GM12878 (cell line): ENCODE measurements at regions not wholly inside any gene's neighbourhood (a gene's known extent, or its start where the extent isn't known, plus 50 kb on each side); places are given as distances from the start of the nearest gene placed in this dataset.

Source experiments
- ATAC-seq: fragments of 200-7000 bp; cut with Tn5 transposase; 3 replicates; pipeline ENCODE4 v1.9.1; 2020; ENCODE audit warnings: mild to moderate bottlenecking, moderate library complexity
- BruUV-seq: library from RNA; stranded (reverse); fragments of 400-500 nt; replicated peaks from 2 replicates; lab custom pipeline; 2021; lab: Mats Ljungman, UMichigan
- CTCF ChIA-PET: fragments of 300-600 bp; sonication (Branson Sonifier 250); formaldehyde crosslinking; extraction: SDS; loops from one replicate; lab custom pipeline; 2021; ENCODE audit warnings: inconsistent platforms; lab: Yijun Ruan, JAX
- POLR2A ChIA-PET: fragments of 350-600 bp; formaldehyde crosslinking; extraction: SDS; loops from one replicate; lab custom pipeline; 2021; ENCODE audit warnings: inconsistent platforms; lab: Charles Lee
- RAD21 ChIA-PET: fragments of 300-600 bp; sonication (Branson Sonifier 250); formaldehyde crosslinking; loops from one replicate; lab custom pipeline; 2023; ENCODE audit warnings: antibody characterized with exemption; ENCODE audit not compliant: unreplicated experiment; lab: Charles Lee
- SMC1A ChIA-PET: fragments of 300-600 bp; sonication (Branson Sonifier 250); formaldehyde crosslinking; loops from one replicate; lab custom pipeline; 2023; ENCODE audit not compliant: unreplicated experiment, uncharacterized antibody; lab: Charles Lee
- DNase-seq: peaks from one replicate; pipeline ENCODE4 v3.0.0-alpha.2; 2011; ENCODE audit warnings: low read depth, low spot score
- FAIRE-seq: peaks from 3 replicates; lab custom pipeline; 2011; peaks lifted over from hg19 to GRCh38; lab: Jason Lieb, UNC
- H2AFZ ChIP-seq: 2 replicates; pipeline ENCODE4 v1.6.0; 2011; ENCODE audit warnings: low read depth, low read length, control low read depth; ENCODE audit not compliant: control insufficient read depth
- H3K27ac ChIP-seq: 2 replicates; pipeline ENCODE4 v1.5.1; 2011; ENCODE audit warnings: control low read depth; ENCODE audit not compliant: control insufficient read depth, insufficient read depth
- H3K27me3 ChIP-seq, 2 experiments: replicated peaks in 1 of 2; 2 replicates each; pipeline versions ENCODE4 v1.6.0 to v1.6.1; 2011; ENCODE audit warnings: low read length in 1 of 2; ENCODE audit not compliant: control insufficient read depth in 2 of 2, insufficient read depth in 2 of 2
- H3K36me3 ChIP-seq, 2 experiments: 2 replicates each; pipeline ENCODE4 v1.5.1; 2011; ENCODE audit warnings: low read length in 1 of 2; ENCODE audit not compliant: control insufficient read depth in 2 of 2, insufficient read depth in 2 of 2
- H3K4me1 ChIP-seq: 2 replicates; pipeline ENCODE4 v1.6.1; 2011; ENCODE audit warnings: mild to moderate bottlenecking, low read length, moderate library complexity, mixed read lengths; ENCODE audit not compliant: control insufficient read depth, insufficient read depth
- H3K4me2 ChIP-seq: 2 replicates; pipeline ENCODE4 v1.6.0; 2011; ENCODE audit warnings: control low read depth; ENCODE audit not compliant: control insufficient read depth, insufficient read depth
- H3K4me3 ChIP-seq: fragments of 200-600 bp; sonication (generic); 2 replicates; pipeline ENCODE4 v1.5.1; 2016
- H3K79me2 ChIP-seq: 2 replicates; pipeline ENCODE4 v1.6.0; 2011; ENCODE audit warnings: low read length; ENCODE audit not compliant: control insufficient read depth, insufficient read depth
- H3K9ac ChIP-seq: 2 replicates; pipeline ENCODE4 v1.8.0; 2011; ENCODE audit warnings: low read length, control low read depth, mixed read lengths; ENCODE audit not compliant: control insufficient read depth, insufficient read depth
- H3K9me3 ChIP-seq: replicated peaks from 3 replicates; pipeline ENCODE4 v1.5.1; 2011; ENCODE audit warnings: mild to moderate bottlenecking, low read length; ENCODE audit not compliant: control insufficient read depth, insufficient read depth
- H4K20me1 ChIP-seq: 2 replicates; pipeline ENCODE4 v1.6.0; 2011; ENCODE audit not compliant: control insufficient read depth, insufficient read depth
- CEBPZ ChIP-seq: fragments of 150-350 bp; IDR thresholded peaks from 2 replicates; pipeline ENCODE4 v1.6.1; 2016; ENCODE audit warnings: low read depth, low read length
- CHD2 ChIP-seq: IDR thresholded peaks from 2 replicates; pipeline ENCODE4 v1.6.1; 2011; ENCODE audit warnings: low read depth, low read length, improper control_type of control experiment, borderline replicate concordance
- EZH2 ChIP-seq: IDR thresholded peaks from 2 replicates; pipeline ENCODE4 v1.6.1; 2012; ENCODE audit warnings: low read depth, mild to moderate bottlenecking, control low read depth, inconsistent platforms, low read length, borderline replicate concordance; ENCODE audit not compliant: control insufficient read depth
- MEF2B ChIP-seq: fragments of 450-650 bp; IDR thresholded peaks from 2 replicates; pipeline ENCODE4 v1.6.1; 2018; ENCODE audit warnings: mild to moderate bottlenecking, moderate library complexity; ENCODE audit not compliant: partially characterized antibody, poor library complexity, severe bottlenecking
- RBBP5 ChIP-seq: fragments of 200-600 bp; sonication (generic); conservative IDR thresholded peaks from 2 replicates; pipeline ENCODE4 v1.6.1; 2016
- RELA ChIP-seq: fragments of 450-650 bp; IDR thresholded peaks from 2 replicates; pipeline ENCODE4 v1.8.0; 2014; ENCODE audit warnings: borderline replicate concordance; ENCODE audit not compliant: partially characterized antibody
- SIN3A ChIP-seq: IDR thresholded peaks from 2 replicates; pipeline ENCODE4 v1.6.1; 2012; ENCODE audit warnings: low read depth, low read length, improper control_type of control experiment
- SKIL ChIP-seq: fragments of 450-650 bp; IDR thresholded peaks from 2 replicates; pipeline ENCODE4 v1.6.1; 2017; ENCODE audit warnings: mild to moderate bottlenecking, low read depth, inconsistent platforms; ENCODE audit not compliant: poor library complexity, severe bottlenecking
- SMC3 ChIP-seq: IDR thresholded peaks from 2 replicates; pipeline ENCODE4 v1.6.1; 2011; ENCODE audit warnings: low read length, improper control_type of control experiment, borderline replicate concordance
- WGBS: methylation state at CpG from one replicate; pipeline ENCODE4 v1.1.6; 2016; ENCODE audit warnings: low lambda C conversion rate; ENCODE audit not compliant: insufficient replicate concordance, insufficient coverage; ENCODE audit errors: missing lambda C conversion rate; 5-methylcytosine and 5-hydroxymethylcytosine counted together
- in situ Hi-C: fragments of 300-500 bp; cut with MboI; formaldehyde crosslinking; loops from 9 replicates; pipeline ENCODE4 v1.14.3; 2018; ENCODE audit warnings: mixed read lengths
- intact Hi-C: fragments of 100-400 bp; cut with micrococcal nuclease; formaldehyde crosslinking; loops from one replicate; pipeline ENCODE4 v1.14.2; 2022; ENCODE audit not compliant: unreplicated experiment

DNA sequence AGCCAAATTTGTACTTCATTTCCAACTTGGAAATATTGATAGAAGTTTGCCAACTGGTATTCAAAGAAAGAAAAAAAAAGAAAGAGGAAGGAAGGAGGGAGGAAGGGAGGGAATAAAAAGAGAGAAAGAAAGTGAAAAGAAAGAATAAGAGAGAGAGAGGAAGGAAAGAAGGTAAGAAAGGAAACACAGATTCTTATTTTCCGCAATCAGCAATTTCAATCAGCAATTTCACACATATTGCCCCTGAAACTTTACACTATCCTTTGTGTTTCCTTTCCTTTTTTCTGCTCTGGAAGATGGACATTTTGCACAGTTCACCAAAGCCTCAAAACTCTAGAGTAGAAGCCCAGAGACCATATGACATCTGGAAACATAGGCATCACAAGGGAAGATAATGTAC lies 888.1 kb downstream of the REEP3 start:
- H4K20me1 ChIP-seq = no peaks in the 10 kb centered on the region
- H3K9me3 ChIP-seq = no peaks in the 10 kb centered on the region
- DNase-seq = no peak
- FAIRE-seq = no peak
- no TSS peak for BruUV-seq
- intact Hi-C loops (no loop called here), in situ Hi-C loops (no loop called here)
- no peak overlapping the region for H3K4me2 ChIP-seq
- no peak overlapping the region for H3K4me3 ChIP-seq
- no peaks in the 10 kb centered on the region for H3K27me3 ChIP-seq
- no peak overlapping the region for H3K27ac ChIP-seq
- H3K9ac ChIP-seq = no peak overlapping the region
- ChIA-PET SMC1A (no interaction called here), RAD21 (interaction anchor here (0.6 kb wide), 1 partner anchor 10 kb away, joined by 3 read pairs; no protein-coding TSS in a partner anchor), POLR2A (interaction anchor here (0.6 kb wide), 2 partner anchors 72 to 342 kb away, joined by 3 read pairs; no protein-coding TSS in a partner anchor), CTCF (no interaction called here)
- ATAC-seq = no peak
- WGBS = 38% methylated on average over 1 of the region's 1 CpG
- H3K4me1 ChIP-seq = no peaks in the 10 kb centered on the region
- H3K79me2 ChIP-seq = no peaks in the 10 kb centered on the region
- no peak overlapping the region for H2AFZ ChIP-seq
- no peaks in the 10 kb centered on the region for H3K36me3 ChIP-seq
- TF ChIP-seq SKIL = no peak
- no peak for TF ChIP-seq MEF2B

DNA sequence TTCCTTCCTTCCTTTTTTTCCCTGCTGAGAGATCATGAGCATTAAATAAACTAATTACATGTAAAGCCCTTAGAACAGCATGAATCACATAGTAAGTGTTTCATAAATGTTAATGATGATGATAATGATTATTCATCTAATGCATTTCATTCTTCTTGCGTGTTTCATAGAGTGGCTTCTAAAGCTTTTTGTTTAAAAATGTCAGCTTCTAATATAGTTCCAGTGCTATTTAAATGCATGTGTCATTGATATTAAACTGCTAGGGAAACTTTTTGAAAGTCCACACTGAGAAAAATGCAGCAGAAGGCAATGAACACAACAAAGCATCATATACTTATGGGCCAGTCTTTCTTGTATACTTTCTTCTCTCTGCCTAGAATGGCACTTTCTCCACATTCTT lies 894.8 kb downstream of the REEP3 start:
- RAD21 ChIA-PET = no interaction called here
- no peak for FAIRE-seq
- TF ChIP-seq RBBP5 (no peak), SMC3 (no peak), RELA (no peak), EZH2 (no peak), SIN3A (no peak), CEBPZ (no peak), CHD2 (no peak)

More for the DNA sequence above, 894.8 kb downstream of the REEP3 start:
- intact Hi-C loops = no loop called here
- H3K4me1 ChIP-seq = no peaks in the 10 kb centered on the region
- no TSS peak for BruUV-seq
- H2AFZ ChIP-seq = no peak overlapping the region
- whole genome bisulfite sequencing = 0% methylated on average over 1 of the region's 1 CpG
- DNase-seq (no peak), ATAC-seq (no peak)
- in situ Hi-C loops = no loop called here
- no peaks in the 10 kb centered on the region for H3K79me2 ChIP-seq
- H3K4me3 ChIP-seq = no peak overlapping the region
- POLR2A ChIA-PET = interaction anchor here (0.6 kb wide), 1 partner anchor 371 kb away, joined by 3 read pairs; no protein-coding TSS in a partner anchor
- SMC1A ChIA-PET = no interaction called here
- H3K9me3 ChIP-seq = no peaks in the 10 kb centered on the region
- CTCF ChIA-PET = no interaction called here
- H3K4me2 ChIP-seq = no peak overlapping the region
- no peaks in the 10 kb centered on the region for H4K20me1 ChIP-seq
- no peak overlapping the region for H3K9ac ChIP-seq
- no peaks in the 10 kb centered on the region for H3K27me3 ChIP-seq
- H3K27ac ChIP-seq = no peak overlapping the region
- H3K36me3 ChIP-seq = no peaks in the 10 kb centered on the region
